ENCODE measurements at regions not wholly inside any gene's neighbourhood (a gene's known extent, or its start where the extent isn't known, plus 50 kb on each side); places are given as distances from the start of the nearest gene placed in this dataset.
"Not testable (repeated sequence)": the region's sequence is repeated elsewhere in the genome, so short reads cannot be mapped to it uniquely, and the experiment has no call there.

- no peak for TF ChIP-seq CTCF (IDR thresholded peaks at IDR 0.05 in 4 of 5, conservative IDR thresholded peaks at IDR 0.05 in 1 of 5)
- TF ChIP-seq POLR2A (IDR thresholded peaks at IDR 0.05) = no peak
- DNase-seq = no peak
Measured at GRCh38 chr6:76771059-76771634, 692.1 kb downstream of the HTR1B start.

GRCh38 chr6:76770281-76770680 lies 693.0 kb downstream of the HTR1B start:
- no peak overlapping the region for H3K27ac ChIP-seq
- TF ChIP-seq POLR2A (IDR thresholded peaks at IDR 0.05) (no peak), CTCF (IDR thresholded peaks at IDR 0.05 in 4 of 5, conservative IDR thresholded peaks at IDR 0.05 in 1 of 5) (no peak)
- H3K9me3 ChIP-seq = no peaks in the 10 kb centered on the region
- DNase-seq = no peak
- no peak overlapping the region for H3K4me3 ChIP-seq
- no peaks in the 10 kb centered on the region for H3K36me3 ChIP-seq
- in situ Hi-C loops (cut with MboI; ENCODE audit: low sequenced_read_pairs in 4 of 4) = no loop called here
- no peaks in the 10 kb centered on the region for H3K27me3 ChIP-seq
- intact Hi-C loops (cut with DNase I; ENCODE audit: low total_unique reads) = no loop called here
- no peaks in the 10 kb centered on the region for H3K4me1 ChIP-seq
- ATAC-seq = no peak

More at GRCh38 chr6:76771059-76771634, 692.1 kb downstream of the HTR1B start:
- H3K9me3 ChIP-seq = no peaks in the 10 kb centered on the region
- H3K4me1 ChIP-seq = no peaks in the 10 kb centered on the region
- in situ Hi-C loops (cut with MboI; ENCODE audit: low sequenced_read_pairs in 4 of 4) (no loop called here), intact Hi-C loops (cut with DNase I; ENCODE audit: low total_unique reads) (no loop called here)
- ATAC-seq = no peak
- H3K27ac ChIP-seq = no peak overlapping the region
- no peak overlapping the region for H3K4me3 ChIP-seq
- H3K27me3 ChIP-seq = no peaks in the 10 kb centered on the region
- H3K36me3 ChIP-seq = no peaks in the 10 kb centered on the region

- no peak for TF ChIP-seq CTCF (IDR thresholded peaks at IDR 0.05 in 4 of 5, conservative IDR thresholded peaks at IDR 0.05 in 1 of 5)
- TF ChIP-seq POLR2A (IDR thresholded peaks at IDR 0.05) = no peak
- DNase-seq (no peak), ATAC-seq (no peak)
- H3K9me3 ChIP-seq = no peaks in the 10 kb centered on the region
- H3K4me1 ChIP-seq = no peaks in the 10 kb centered on the region
- no peaks in the 10 kb centered on the region for H3K36me3 ChIP-seq
- H3K27me3 ChIP-seq = no peaks in the 10 kb centered on the region
- H3K4me3 ChIP-seq = no peak overlapping the region
- intact Hi-C loops (cut with DNase I; ENCODE audit: low total_unique reads) = no loop called here
- in situ Hi-C loops (cut with MboI; ENCODE audit: low sequenced_read_pairs in 4 of 4) = no loop called here
- no peak overlapping the region for H3K27ac ChIP-seq
Measured at GRCh38 chr6:76768556-76768955, 694.7 kb downstream of the HTR1B start.

GRCh38 chr6:76764057-76764456 lies 691.6 kb upstream of the IMPG1 start:
- ATAC-seq (no peak), DNase-seq (no peak)
- in situ Hi-C loops (cut with MboI; ENCODE audit: low sequenced_read_pairs in 4 of 4) = no loop called here
- H3K4me3 ChIP-seq = no peak overlapping the region
- no peak overlapping the region for H3K27ac ChIP-seq
- H3K27me3 ChIP-seq = no peaks in the 10 kb centered on the region
- intact Hi-C loops (cut with DNase I; ENCODE audit: low total_unique reads) = no loop called here
- no peaks in the 10 kb centered on the region for H3K36me3 ChIP-seq
- no peak for TF ChIP-seq POLR2A (IDR thresholded peaks at IDR 0.05)
- TF ChIP-seq CTCF (IDR thresholded peaks at IDR 0.05 in 4 of 5, conservative IDR thresholded peaks at IDR 0.05 in 1 of 5) = no peak
- H3K9me3 ChIP-seq = no peaks in the 10 kb centered on the region
- no peaks in the 10 kb centered on the region for H3K4me1 ChIP-seq

- Histone ChIP-seq H3K36me3 (no peaks in the 10 kb centered on the region), H3K27me3 (no peaks in the 10 kb centered on the region), H3K4me3 (no peak overlapping the region), H3K27ac (no peak overlapping the region), H3K9me3 (no peaks in the 10 kb centered on the region), H3K4me1 (no peaks in the 10 kb centered on the region)
- TF ChIP-seq CTCF (IDR thresholded peaks at IDR 0.05 in 4 of 5, conservative IDR thresholded peaks at IDR 0.05 in 1 of 5) (no peak), POLR2A (IDR thresholded peaks at IDR 0.05) (no peak)
- DNase-seq (no peak), ATAC-seq (no peak)
- intact Hi-C loops (cut with DNase I; ENCODE audit: low total_unique reads) (no loop called here), in situ Hi-C loops (cut with MboI; ENCODE audit: low sequenced_read_pairs in 4 of 4) (no loop called here)
Measured at GRCh38 chr6:76752841-76753240, 680.4 kb upstream of the IMPG1 start.

- DNase-seq; H3K4me3 ChIP-seq; ATAC-seq; in situ Hi-C loops (cut with MboI; ENCODE audit: low sequenced_read_pairs in 4 of 4); intact Hi-C loops (cut with DNase I; ENCODE audit: low total_unique reads); H3K27me3 ChIP-seq; H3K27ac ChIP-seq; H3K4me1 ChIP-seq; H3K9me3 ChIP-seq; H3K36me3 ChIP-seq: not testable (repeated sequence)
Measured at GRCh38 chr6:76745388-76745787, 672.9 kb upstream of the IMPG1 start.

- H3K4me3 ChIP-seq; in situ Hi-C loops (cut with MboI; ENCODE audit: low sequenced_read_pairs in 4 of 4); H3K36me3 ChIP-seq; H3K4me1 ChIP-seq; DNase-seq; H3K27me3 ChIP-seq; H3K9me3 ChIP-seq; ATAC-seq; H3K27ac ChIP-seq; intact Hi-C loops (cut with DNase I; ENCODE audit: low total_unique reads): not testable (repeated sequence)
Measured at GRCh38 chr6:76744151-76744720, 671.8 kb upstream of the IMPG1 start.

Data from gastrocnemius medialis (tissue), 4 donors.